Vagina (tissue), 2 donors: ENCODE measurements at regions not wholly inside any gene's neighbourhood (a gene's known extent, or its start where the extent isn't known, plus 50 kb on each side); places are given as distances from the start of the nearest gene placed in this dataset.

Source experiments
- POLR2A ChIP-seq, 2 donors: fragments of 450-650 bp; IDR thresholded peaks; one replicate each; pipeline ENCODE4 v1.6.1; 2017; ENCODE audit warnings: antibody characterized with exemption in 2 of 2, mild to moderate bottlenecking in 2 of 2, moderate library complexity in 2 of 2
- POLR2AphosphoS5 ChIP-seq, 2 donors: sonication (generic); formaldehyde crosslinking; IDR thresholded peaks; one replicate each; pipeline ENCODE4 v1.9.0; 2017; ENCODE audit warnings: antibody characterized with exemption in 2 of 2, mild to moderate bottlenecking in 2 of 2, low read depth in 1 of 2; ENCODE audit not compliant: insufficient read depth in 1 of 2
- TF ChIP-seq, protein P1 (sequence below), 3 experiments: fragments of 450-650 bp in 2 of 3; fragments of 200-600 bp in 1 of 3; sonication (generic) in 1 of 3; IDR thresholded peaks; one replicate each; pipeline ENCODE4 v1.5.1; 2017 to 2019; ENCODE audit warnings: antibody characterized with exemption in 3 of 3, mild to moderate bottlenecking in 2 of 3, moderate library complexity in 2 of 3

DNA sequence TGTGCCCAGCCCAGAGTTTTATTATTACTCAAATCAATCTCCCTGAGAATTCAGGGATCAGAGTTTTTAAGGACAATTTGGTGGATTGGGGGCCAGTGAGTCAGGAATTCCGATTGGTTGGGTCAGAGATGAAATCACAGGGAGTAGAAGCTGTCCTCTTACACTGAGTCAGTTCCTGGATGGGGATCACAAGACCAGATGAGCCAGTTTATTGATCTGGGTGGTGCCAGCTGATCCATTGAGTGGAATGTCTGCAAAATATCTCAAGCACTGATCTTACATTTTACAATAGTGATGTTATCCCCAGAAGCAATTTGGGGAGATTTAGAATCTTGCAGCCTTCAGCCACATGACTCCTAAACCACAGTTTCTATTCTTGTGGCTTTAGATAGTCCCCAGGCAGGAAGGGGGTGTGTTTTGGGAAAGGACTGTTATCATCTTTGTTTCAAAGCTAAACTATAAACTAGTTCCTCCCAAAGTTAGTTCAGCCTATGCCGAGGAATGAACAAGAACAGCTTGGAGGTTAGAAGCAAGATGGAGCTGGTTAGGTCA, 89.1 kb upstream of the CNOT2 start:
- TF ChIP-seq, protein P1, sequence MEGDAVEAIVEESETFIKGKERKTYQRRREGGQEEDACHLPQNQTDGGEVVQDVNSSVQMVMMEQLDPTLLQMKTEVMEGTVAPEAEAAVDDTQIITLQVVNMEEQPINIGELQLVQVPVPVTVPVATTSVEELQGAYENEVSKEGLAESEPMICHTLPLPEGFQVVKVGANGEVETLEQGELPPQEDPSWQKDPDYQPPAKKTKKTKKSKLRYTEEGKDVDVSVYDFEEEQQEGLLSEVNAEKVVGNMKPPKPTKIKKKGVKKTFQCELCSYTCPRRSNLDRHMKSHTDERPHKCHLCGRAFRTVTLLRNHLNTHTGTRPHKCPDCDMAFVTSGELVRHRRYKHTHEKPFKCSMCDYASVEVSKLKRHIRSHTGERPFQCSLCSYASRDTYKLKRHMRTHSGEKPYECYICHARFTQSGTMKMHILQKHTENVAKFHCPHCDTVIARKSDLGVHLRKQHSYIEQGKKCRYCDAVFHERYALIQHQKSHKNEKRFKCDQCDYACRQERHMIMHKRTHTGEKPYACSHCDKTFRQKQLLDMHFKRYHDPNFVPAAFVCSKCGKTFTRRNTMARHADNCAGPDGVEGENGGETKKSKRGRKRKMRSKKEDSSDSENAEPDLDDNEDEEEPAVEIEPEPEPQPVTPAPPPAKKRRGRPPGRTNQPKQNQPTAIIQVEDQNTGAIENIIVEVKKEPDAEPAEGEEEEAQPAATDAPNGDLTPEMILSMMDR (IDR thresholded peaks at IDR 0.05), result no peak
- TF ChIP-seq POLR2AphosphoS5 (IDR thresholded peaks at IDR 0.05; ENCODE audit: insufficient read depth in 1 of 2, low read depth in 1 of 2) (no peak), POLR2A (IDR thresholded peaks at IDR 0.05) (no peak)
